ENCODE measurements at regions not wholly inside any gene's neighbourhood (a gene's known extent, or its start where the extent isn't known, plus 50 kb on each side); places are given as distances from the start of the nearest gene placed in this dataset.

GRCh38 chr2:111716905-111717775 is 166.9 kb downstream of the ANAPC1 start:
- TF ChIP-seq CTCF (IDR thresholded peaks at IDR 0.05; ENCODE audit: low read depth, low read length) (no peak), MYC (IDR thresholded peaks at IDR 0.05; ENCODE audit: low read depth, low read length) (no peak), POLR2A (IDR thresholded peaks at IDR 0.05; ENCODE audit: extremely low read depth, insufficient read length) (no peak)
